NT2/D1 (cell line): ENCODE measurements at regions not wholly inside any gene's neighbourhood (a gene's known extent, or its start where the extent isn't known, plus 50 kb on each side); places are given as distances from the start of the nearest gene placed in this dataset.

Experiments used
- DNase-seq: peaks from one replicate; pipeline ENCODE4 v3.0.0-alpha.2; 2011; ENCODE audit warnings: low read depth, low spot score
- H3K27me3 ChIP-seq: 2 replicates; pipeline ENCODE4 v1.6.0; 2011; ENCODE audit warnings: mild to moderate bottlenecking; ENCODE audit not compliant: insufficient read length, insufficient read depth
- H3K36me3 ChIP-seq: 2 replicates; pipeline ENCODE4 v1.6.1; 2011; ENCODE audit warnings: mild to moderate bottlenecking, low read length, mixed read lengths; ENCODE audit not compliant: insufficient read depth, insufficient read length
- H3K4me1 ChIP-seq: 2 replicates; pipeline ENCODE4 v1.5.1; 2011; ENCODE audit not compliant: insufficient read depth, insufficient read length
- H3K4me3 ChIP-seq: 2 replicates; pipeline ENCODE4 v1.5.1; 2011; ENCODE audit warnings: low read depth; ENCODE audit not compliant: insufficient read length
- H3K9ac ChIP-seq: 2 replicates; pipeline ENCODE4 v1.6.0; 2011; ENCODE audit warnings: low read depth; ENCODE audit not compliant: insufficient read length
- H3K9me3 ChIP-seq: 2 replicates; pipeline ENCODE4 v1.5.1; 2011; ENCODE audit warnings: mild to moderate bottlenecking, low read length; ENCODE audit not compliant: insufficient read depth
- SUZ12 ChIP-seq: IDR thresholded peaks from 2 replicates; pipeline ENCODE4 v1.6.1; 2011; ENCODE audit not compliant: insufficient read length, insufficient read depth; ENCODE audit errors: extremely low read depth
- YY1 ChIP-seq: IDR thresholded peaks from 2 replicates; pipeline ENCODE4 v1.6.1; 2011; ENCODE audit not compliant: insufficient read length, insufficient read depth
- ZNF274 ChIP-seq: IDR thresholded peaks from 2 replicates; pipeline ENCODE4 v1.6.1; 2011; ENCODE audit warnings: mild to moderate bottlenecking, low read depth, low read length

GRCh38 chr5:112025757-112026156, 268.8 kb upstream of the NREP start:
- H3K36me3 ChIP-seq, result no peaks in the 10 kb centered on the region
- no peak for DNase-seq
- no peaks in the 10 kb centered on the region for H3K27me3 ChIP-seq
- TF ChIP-seq ZNF274, result no peak
- TF ChIP-seq YY1, result no peak
- TF ChIP-seq SUZ12, result no peak
- no peak overlapping the region for H3K4me3 ChIP-seq
- H3K9ac ChIP-seq, result no peak overlapping the region
- no peaks in the 10 kb centered on the region for H3K4me1 ChIP-seq
- no peaks in the 10 kb centered on the region for H3K9me3 ChIP-seq

GRCh38 chr5:112024769-112025168, 267.8 kb upstream of the NREP start:
- Histone ChIP-seq H3K36me3 (no peaks in the 10 kb centered on the region), H3K27me3 (no peaks in the 10 kb centered on the region), H3K9me3 (no peaks in the 10 kb centered on the region), H3K4me1 (no peaks in the 10 kb centered on the region), H3K4me3 (no peak overlapping the region), H3K9ac (no peak overlapping the region)
- no peak for TF ChIP-seq ZNF274
- TF ChIP-seq SUZ12, result no peak
- no peak for TF ChIP-seq YY1
- no peak for DNase-seq

- Histone ChIP-seq H3K9ac (no peak overlapping the region), H3K36me3 (no peaks in the 10 kb centered on the region), H3K4me1 (no peaks in the 10 kb centered on the region), H3K9me3 (no peaks in the 10 kb centered on the region), H3K4me3 (no peak overlapping the region), H3K27me3 (no peaks in the 10 kb centered on the region)
- TF ChIP-seq ZNF274 (no peak), SUZ12 (no peak)
- DNase-seq, result no peak
Measured at GRCh38 chr5:112024221-112024620, 267.2 kb upstream of the NREP start.

- no peak for DNase-seq
- H3K9ac ChIP-seq, result no peak overlapping the region
- no peaks in the 10 kb centered on the region for H3K9me3 ChIP-seq
- H3K36me3 ChIP-seq, result no peaks in the 10 kb centered on the region
- H3K4me1 ChIP-seq, result no peaks in the 10 kb centered on the region
- TF ChIP-seq ZNF274 (no peak), SUZ12 (no peak), YY1 (no peak)
- no peaks in the 10 kb centered on the region for H3K27me3 ChIP-seq
- H3K4me3 ChIP-seq, result no peak overlapping the region
Measured at GRCh38 chr5:112023766-112024165, 266.8 kb upstream of the NREP start.

GRCh38 chr5:112018846-112019245, 261.9 kb upstream of the NREP start:
- no peak for DNase-seq
- Histone ChIP-seq H3K36me3 (no peaks in the 10 kb centered on the region), H3K4me1 (no peaks in the 10 kb centered on the region), H3K27me3 (no peaks in the 10 kb centered on the region), H3K9ac (no peak overlapping the region), H3K9me3 (no peaks in the 10 kb centered on the region), H3K4me3 (no peak overlapping the region)
- TF ChIP-seq ZNF274 (no peak), SUZ12 (no peak), YY1 (no peak)

- no peak overlapping the region for H3K4me3 ChIP-seq
- no peaks in the 10 kb centered on the region for H3K27me3 ChIP-seq
- no peak for DNase-seq
- no peaks in the 10 kb centered on the region for H3K4me1 ChIP-seq
- H3K9me3 ChIP-seq, result no peaks in the 10 kb centered on the region
- no peak overlapping the region for H3K9ac ChIP-seq
- no peak for TF ChIP-seq ZNF274
- TF ChIP-seq YY1, result no peak
- TF ChIP-seq SUZ12, result no peak
- H3K36me3 ChIP-seq, result no peaks in the 10 kb centered on the region
Measured at GRCh38 chr5:112016980-112017379, 260.0 kb upstream of the NREP start.

- no peak overlapping the region for H3K4me3 ChIP-seq
- H3K9ac ChIP-seq, result no peak overlapping the region
- no peak for DNase-seq
- H3K9me3 ChIP-seq, result no peaks in the 10 kb centered on the region
- no peaks in the 10 kb centered on the region for H3K27me3 ChIP-seq
- no peaks in the 10 kb centered on the region for H3K36me3 ChIP-seq
- TF ChIP-seq YY1, result no peak
- TF ChIP-seq ZNF274, result no peak
- TF ChIP-seq SUZ12, result no peak
- no peaks in the 10 kb centered on the region for H3K4me1 ChIP-seq
Measured at GRCh38 chr5:112014783-112015395, 257.9 kb upstream of the NREP start.
